Sigmoid colon (tissue), 6 donors: ENCODE measurements at regions not wholly inside any gene's neighbourhood (a gene's known extent, or its start where the extent isn't known, plus 50 kb on each side); places are given as distances from the start of the nearest gene placed in this dataset.

ENCODE experiments used
- DNase-seq: peaks from one replicate; pipeline ENCODE4 v3.0.0-alpha.2; 2019
- H3K27ac ChIP-seq, 4 donors: fragments of 200-600 bp; sonication (generic); one replicate each; pipeline ENCODE4 v1.5.1; 2016 to 2019; ENCODE audit warnings: mild to moderate bottlenecking in 1 of 4
- H3K27me3 ChIP-seq, 3 donors: fragments of 200-600 bp; sonication (generic); one replicate each; pipeline ENCODE4 v1.5.1; 2019; ENCODE audit warnings: mild to moderate bottlenecking in 1 of 3
- H3K36me3 ChIP-seq, 4 donors: fragments of 200-600 bp; sonication (generic); one replicate each; pipeline ENCODE4 v1.5.1; 2016 to 2019
- H3K4me1 ChIP-seq, 4 donors: fragments of 200-600 bp; sonication (generic); one replicate each; pipeline ENCODE4 v1.5.1; 2017 to 2019
- H3K4me3 ChIP-seq, 4 donors: fragments of 200-600 bp; sonication (generic); one replicate each; pipeline ENCODE4 v1.5.1; 2017 to 2019; ENCODE audit warnings: mild to moderate bottlenecking in 2 of 4, moderate library complexity in 1 of 4
- H3K9me3 ChIP-seq, 4 donors: fragments of 200-600 bp in 3 of 4; sonication (generic) in 3 of 4; one replicate each; pipeline versions ENCODE4 v1.5.1 to v1.6.1; 2013 to 2019
- EP300 ChIP-seq, 4 donors: sonication (generic); formaldehyde crosslinking; IDR thresholded peaks; one replicate each; pipeline ENCODE4 v1.6.1; 2017; ENCODE audit warnings: antibody characterized with exemption in 4 of 4
- POLR2A ChIP-seq, 2 donors: fragments of 450-650 bp; IDR thresholded peaks; one replicate each; pipeline ENCODE4 v1.6.1; 2016; ENCODE audit warnings: antibody characterized with exemption in 2 of 2, mild to moderate bottlenecking in 2 of 2, moderate library complexity in 2 of 2
- POLR2AphosphoS5 ChIP-seq, 4 donors: sonication (generic); formaldehyde crosslinking; IDR thresholded peaks; one replicate each; pipeline ENCODE4 v1.6.1; 2017; ENCODE audit warnings: antibody characterized with exemption in 4 of 4
- WGBS, 2 donors: extraction: QIAGEN DNeasy Blood & Tissue Kit; methylation state at CpG; one replicate each; pipeline ENCODE4 v1.1.7; 2013; 5-methylcytosine and 5-hydroxymethylcytosine counted together
- intact Hi-C: fragments of 100-400 bp; cut with DNase I; formaldehyde crosslinking; loops from one replicate; pipeline ENCODE4 v1.15.1; 2023
- TF ChIP-seq, protein P1 (sequence below), 4 experiments: fragments of 450-650 bp in 3 of 4; fragments of 200-600 bp in 1 of 4; IDR thresholded peaks; one replicate each; pipeline ENCODE4 v1.5.1; 2016 to 2019; ENCODE audit warnings: antibody characterized with exemption in 4 of 4, mild to moderate bottlenecking in 3 of 4, moderate library complexity in 2 of 4
- donor health status: healthy with polysubstance abuse.
- donor health status: healthy.

DNA sequence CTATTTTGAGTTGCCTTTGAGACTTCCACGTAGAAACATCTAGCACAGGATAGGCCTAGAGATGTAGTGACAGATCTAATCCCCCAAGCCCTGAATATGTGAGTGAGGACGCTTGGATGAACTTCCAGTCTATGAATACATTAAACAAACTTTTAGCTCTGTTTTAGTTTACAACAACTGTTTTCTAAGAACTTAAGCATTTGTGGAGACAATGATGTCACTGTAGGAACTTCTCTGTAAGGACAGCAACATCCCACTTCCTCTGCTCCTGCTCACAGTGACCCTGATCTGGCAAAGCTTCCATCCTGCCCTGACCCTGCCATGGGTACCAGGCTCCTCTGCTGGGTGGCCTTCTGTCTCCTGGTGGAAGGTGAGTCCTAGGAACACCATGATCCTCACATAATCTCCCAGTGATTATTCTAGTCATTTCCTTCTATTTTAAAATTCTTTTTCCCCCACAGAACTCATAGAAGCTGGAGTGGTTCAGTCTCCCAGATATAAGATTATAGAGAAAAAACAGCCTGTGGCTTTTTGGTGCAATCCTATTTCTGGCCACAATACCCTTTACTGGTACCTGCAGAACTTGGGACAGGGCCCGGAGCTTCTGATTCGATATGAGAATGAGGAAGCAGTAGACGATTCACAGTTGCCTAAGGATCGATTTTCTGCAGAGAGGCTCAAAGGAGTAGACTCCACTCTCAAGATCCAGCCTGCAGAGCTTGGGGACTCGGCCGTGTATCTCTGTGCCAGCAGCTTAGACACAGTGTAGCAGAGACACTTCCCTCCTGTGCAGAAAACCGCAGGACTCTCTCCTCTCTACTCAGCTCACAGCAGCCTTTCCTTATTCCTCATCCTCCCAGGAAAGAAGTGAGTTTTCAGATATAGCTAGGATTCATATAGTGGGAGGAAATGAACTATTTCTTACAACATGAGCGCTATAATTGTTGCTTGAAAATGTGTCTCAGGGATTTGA lies 194.4 kb upstream of the PRSS1 start:
- no peak overlapping the region for H3K4me3 ChIP-seq
- H3K4me1 ChIP-seq = no peaks in the 10 kb centered on the region
- 62 to 77% methylated on average over 10 of the region's 10 CpGs for WGBS, 2 donors
- intact Hi-C loops = no loop called here
- no peaks in the 10 kb centered on the region for H3K9me3 ChIP-seq
- no peaks in the 10 kb centered on the region for H3K36me3 ChIP-seq
- no peak for DNase-seq
- TF ChIP-seq, protein P1, sequence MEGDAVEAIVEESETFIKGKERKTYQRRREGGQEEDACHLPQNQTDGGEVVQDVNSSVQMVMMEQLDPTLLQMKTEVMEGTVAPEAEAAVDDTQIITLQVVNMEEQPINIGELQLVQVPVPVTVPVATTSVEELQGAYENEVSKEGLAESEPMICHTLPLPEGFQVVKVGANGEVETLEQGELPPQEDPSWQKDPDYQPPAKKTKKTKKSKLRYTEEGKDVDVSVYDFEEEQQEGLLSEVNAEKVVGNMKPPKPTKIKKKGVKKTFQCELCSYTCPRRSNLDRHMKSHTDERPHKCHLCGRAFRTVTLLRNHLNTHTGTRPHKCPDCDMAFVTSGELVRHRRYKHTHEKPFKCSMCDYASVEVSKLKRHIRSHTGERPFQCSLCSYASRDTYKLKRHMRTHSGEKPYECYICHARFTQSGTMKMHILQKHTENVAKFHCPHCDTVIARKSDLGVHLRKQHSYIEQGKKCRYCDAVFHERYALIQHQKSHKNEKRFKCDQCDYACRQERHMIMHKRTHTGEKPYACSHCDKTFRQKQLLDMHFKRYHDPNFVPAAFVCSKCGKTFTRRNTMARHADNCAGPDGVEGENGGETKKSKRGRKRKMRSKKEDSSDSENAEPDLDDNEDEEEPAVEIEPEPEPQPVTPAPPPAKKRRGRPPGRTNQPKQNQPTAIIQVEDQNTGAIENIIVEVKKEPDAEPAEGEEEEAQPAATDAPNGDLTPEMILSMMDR (IDR thresholded peaks at IDR 0.05) = no peak
- TF ChIP-seq POLR2AphosphoS5 (IDR thresholded peaks at IDR 0.05) (no peak), POLR2A (IDR thresholded peaks at IDR 0.05) (no peak), EP300 (IDR thresholded peaks at IDR 0.05) (no peak)
- H3K27ac ChIP-seq = no peak overlapping the region
- H3K27me3 ChIP-seq = no peaks in the 10 kb centered on the region

DNA sequence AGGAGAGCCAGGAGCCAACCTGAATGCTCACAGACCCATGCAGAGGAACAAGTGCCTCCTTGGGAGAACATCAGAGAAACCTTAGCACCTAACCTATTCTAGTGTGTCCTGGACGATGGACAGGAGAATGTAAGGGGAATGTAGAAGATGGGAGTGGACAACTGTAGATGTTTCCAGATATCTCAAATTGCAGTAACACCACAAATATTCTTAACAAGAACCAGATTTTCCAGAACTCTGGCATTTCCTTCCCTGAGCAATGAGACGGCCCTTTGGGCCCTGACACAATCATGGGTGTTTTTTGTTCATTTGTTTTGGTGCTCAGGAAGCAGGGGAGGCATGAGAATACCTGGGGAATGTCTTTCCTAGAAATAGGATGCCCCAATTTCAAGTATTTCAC lies 196.1 kb upstream of the PRSS1 start:
- intact Hi-C loops = no loop called here
- WGBS, 2 donors = 79 to 86% methylated on average over 2 of the region's 2 CpGs
- H3K27me3 ChIP-seq = no peaks in the 10 kb centered on the region

GRCh38 chr7:142548978-142549377 lies 200.3 kb upstream of the PRSS1 start:
- DNase-seq = no peak
- intact Hi-C loops = no loop called here
- Histone ChIP-seq H3K4me1 (no peaks in the 10 kb centered on the region), H3K36me3 (no peaks in the 10 kb centered on the region), H3K27me3 (no peaks in the 10 kb centered on the region), H3K4me3 (no peak overlapping the region), H3K9me3 (no peaks in the 10 kb centered on the region), H3K27ac (no peak overlapping the region)
- TF ChIP-seq POLR2A (IDR thresholded peaks at IDR 0.05) (no peak), POLR2AphosphoS5 (IDR thresholded peaks at IDR 0.05) (no peak), EP300 (IDR thresholded peaks at IDR 0.05) (no peak)
- TF ChIP-seq, protein P1 (IDR thresholded peaks at IDR 0.05) = no peak
- WGBS, 2 donors = 58 to 71% methylated on average over 1 of the region's 1 CpG

More for the DNA sequence above, 196.1 kb upstream of the PRSS1 start:
- no peak for DNase-seq
- no peaks in the 10 kb centered on the region for H3K4me1 ChIP-seq
- no peak overlapping the region for H3K27ac ChIP-seq
- no peak overlapping the region for H3K4me3 ChIP-seq
- H3K36me3 ChIP-seq = no peaks in the 10 kb centered on the region
- H3K9me3 ChIP-seq = no peaks in the 10 kb centered on the region
- TF ChIP-seq POLR2AphosphoS5 (IDR thresholded peaks at IDR 0.05) = no peak
- no peak for TF ChIP-seq POLR2A (IDR thresholded peaks at IDR 0.05)
- TF ChIP-seq EP300 (IDR thresholded peaks at IDR 0.05) = no peak
- TF ChIP-seq, protein P1 (IDR thresholded peaks at IDR 0.05) = no peak

- H3K27ac ChIP-seq = no peak overlapping the region
These were observed 202.8 kb upstream of the PRSS1 start for GRCh38 chr7:142546452-142546851.

More at GRCh38 chr7:142546452-142546851, 202.8 kb upstream of the PRSS1 start:
- Histone ChIP-seq H3K9me3 (no peaks in the 10 kb centered on the region), H3K36me3 (no peaks in the 10 kb centered on the region), H3K27me3 (no peaks in the 10 kb centered on the region), H3K4me1 (no peaks in the 10 kb centered on the region), H3K4me3 (no peak overlapping the region)
- TF ChIP-seq POLR2AphosphoS5 (IDR thresholded peaks at IDR 0.05) = no peak
- TF ChIP-seq EP300 (IDR thresholded peaks at IDR 0.05) = no peak
- TF ChIP-seq, protein P1 (IDR thresholded peaks at IDR 0.05) = no peak
- TF ChIP-seq POLR2A (IDR thresholded peaks at IDR 0.05) = no peak
- intact Hi-C loops = no loop called here
- no peak for DNase-seq
- WGBS, 2 donors = 77 to 84% methylated on average over 4 of the region's 4 CpGs
